Cerebellar cortex (tissue), 1 donor: ENCODE measurements at regions not wholly inside any gene's neighbourhood (a gene's known extent, or its start where the extent isn't known, plus 50 kb on each side); places are given as distances from the start of the nearest gene placed in this dataset.
"Not testable (repeated sequence)": the region's sequence is repeated elsewhere in the genome, so short reads cannot be mapped to it uniquely, and the experiment has no call there.

Source experiments
- DNase-seq: peaks from one replicate; pipeline ENCODE4 v3.0.0-alpha.2; 2015; ENCODE audit warnings: low spot score

- DNase-seq = no peak
These were observed 69.2 kb downstream of the LYZL2 start for GRCh38 chr10:30560326-30560725.

- DNase-seq = no peak
These were observed 70.4 kb downstream of the LYZL2 start for GRCh38 chr10:30559180-30559579.

- DNase-seq = no peak
These were observed 71.1 kb downstream of the LYZL2 start for GRCh38 chr10:30558411-30558810.

- DNase-seq = no peak
These were observed 71.7 kb downstream of the LYZL2 start for GRCh38 chr10:30557884-30558283.

- no peak for DNase-seq
These were observed 73.4 kb downstream of the LYZL2 start for GRCh38 chr10:30556189-30556588.

GRCh38 chr10:30555465-30555864, 74.1 kb downstream of the LYZL2 start:
- DNase-seq = no peak

GRCh38 chr10:30554440-30554825, 75.1 kb downstream of the LYZL2 start:
- DNase-seq = no peak

GRCh38 chr10:30553626-30554439, 75.7 kb downstream of the LYZL2 start:
- no peak for DNase-seq

GRCh38 chr10:30553018-30553625, 76.4 kb downstream of the LYZL2 start:
- DNase-seq = no peak

GRCh38 chr10:30550967-30551815, 78.4 kb downstream of the LYZL2 start:
- DNase-seq = no peak

GRCh38 chr10:30549134-30549687, 80.3 kb downstream of the LYZL2 start:
- DNase-seq = not testable (repeated sequence)

GRCh38 chr10:30546511-30546910, 83.0 kb downstream of the LYZL2 start:
- no peak for DNase-seq

GRCh38 chr10:30542895-30543288, 86.7 kb downstream of the LYZL2 start:
- no peak for DNase-seq

- no peak for DNase-seq
These were observed 87.3 kb downstream of the LYZL2 start for GRCh38 chr10:30542001-30542894.

- DNase-seq = no peak
These were observed 89.3 kb downstream of the LYZL2 start for GRCh38 chr10:30540276-30540675.

GRCh38 chr10:30538086-30538485, 91.5 kb downstream of the LYZL2 start:
- no peak for DNase-seq

- no peak for DNase-seq
These were observed 92.0 kb downstream of the LYZL2 start for GRCh38 chr10:30537586-30537985.

- not testable (repeated sequence) for DNase-seq
These were observed 92.4 kb downstream of the LYZL2 start for GRCh38 chr10:30537158-30537557.

- DNase-seq = no peak
These were observed 93.0 kb downstream of the LYZL2 start for GRCh38 chr10:30536578-30536977.

GRCh38 chr10:30535677-30536076, 93.9 kb downstream of the LYZL2 start:
- no peak for DNase-seq

- DNase-seq = peak; percentile 59
These were observed 94.9 kb downstream of the LYZL2 start for GRCh38 chr10:30534465-30535144.
